ENCODE measurements at regions not wholly inside any gene's neighbourhood (a gene's known extent, or its start where the extent isn't known, plus 50 kb on each side); places are given as distances from the start of the nearest gene placed in this dataset.
"Not testable (repeated sequence)": the region's sequence is repeated elsewhere in the genome, so short reads cannot be mapped to it uniquely, and the experiment has no call there.

DNA sequence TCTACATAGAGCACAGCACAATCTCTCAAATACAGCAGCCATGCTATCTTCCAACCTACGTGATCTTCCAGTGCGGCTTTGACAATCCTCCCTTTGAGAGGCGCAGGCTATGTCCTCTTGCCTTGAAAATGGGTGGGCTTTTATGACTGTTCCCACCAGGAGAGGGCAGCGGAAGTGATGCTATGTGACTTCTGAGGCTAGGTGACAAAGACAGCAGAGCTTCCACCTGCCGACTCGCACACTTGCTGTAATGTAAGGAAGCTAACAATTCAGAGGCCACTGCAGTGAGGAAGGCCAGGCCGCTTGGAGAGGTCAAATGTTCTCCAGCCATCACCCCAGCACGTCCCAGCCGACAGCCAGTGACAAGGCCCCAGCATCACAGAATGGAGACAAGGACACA is 65.8 kb downstream of the MRPL57 start:
- H3K27ac Mint-ChIP-seq, result no peak overlapping the region
- Histone ChIP-seq H3K27ac (ENCODE audit: low read length) (no peak overlapping the region), H3K4me3 (ENCODE audit: control insufficient read depth in 1 of 2, extremely low read depth in 1 of 2, low read length in 1 of 2) (no peak overlapping the region), H3K27me3 (replicated peaks in 1 of 2; ENCODE audit: control insufficient read depth in 2 of 2, extremely low read depth in 1 of 2, insufficient read depth in 2 of 2, low read length in 1 of 2) (peaks cover 0 to 11% of the 10 kb centered on the region in 2 experiments), H3K4me1 (ENCODE audit: control insufficient read depth in 1 of 2, extremely low read depth in 1 of 2, insufficient read depth in 2 of 2, low read length in 2 of 2) (no peaks in the 10 kb centered on the region), H3K9me3 (no peaks in the 10 kb centered on the region), H3K36me3 (ENCODE audit: control insufficient read depth in 2 of 2, extremely low read depth in 1 of 2, insufficient read depth in 1 of 2, low read length in 1 of 2) (no peaks in the 10 kb centered on the region)
- H3K27me3 Mint-ChIP-seq, result no peaks in the 10 kb centered on the region
- H3K36me3 Mint-ChIP-seq, result no peaks in the 10 kb centered on the region
- no peak overlapping the region for H3K4me3 Mint-ChIP-seq
- DNase-seq (no peak), ATAC-seq (replicated peaks in 1 of 4) (no peak)
- peaks cover 0 to 4% (median 3%) of the 10 kb centered on the region in 3 donors for H3K9me3 Mint-ChIP-seq
- POLR2A ChIA-PET, result no interaction called here
- H3K4me1 Mint-ChIP-seq, result peaks cover 7 to 15% (median 8%) of the 10 kb centered on the region in 3 donors
- CTCF ChIA-PET, result no interaction called here
- 89% methylated on average over 8 of the region's 9 CpGs for WGBS (ENCODE audit: insufficient coverage)

- Histone ChIP-seq H3K27ac (ENCODE audit: low read length) (no peak overlapping the region), H3K4me1 (ENCODE audit: control insufficient read depth in 1 of 2, extremely low read depth in 1 of 2, insufficient read depth in 2 of 2, low read length in 2 of 2) (no peaks in the 10 kb centered on the region), H3K9me3 (no peaks in the 10 kb centered on the region), H3K27me3 (replicated peaks in 1 of 2; ENCODE audit: control insufficient read depth in 2 of 2, extremely low read depth in 1 of 2, insufficient read depth in 2 of 2, low read length in 1 of 2) (peaks cover 0 to 10% of the 10 kb centered on the region in 2 experiments), H3K4me3 (ENCODE audit: control insufficient read depth in 1 of 2, extremely low read depth in 1 of 2, low read length in 1 of 2) (no peak overlapping the region), H3K36me3 (ENCODE audit: control insufficient read depth in 2 of 2, extremely low read depth in 1 of 2, insufficient read depth in 1 of 2, low read length in 1 of 2) (no peaks in the 10 kb centered on the region)
- Mint-ChIP-seq H3K27ac (no peak overlapping the region), H3K4me3 (no peak overlapping the region), H3K27me3 (peaks cover 0 to 4% of the 10 kb centered on the region in 2 donors), H3K9me3 (peaks cover 0 to 3% (median 0%) of the 10 kb centered on the region in 3 donors), H3K36me3 (no peaks in the 10 kb centered on the region), H3K4me1 (peaks cover 7 to 15% (median 8%) of the 10 kb centered on the region in 3 donors)
- ATAC-seq (replicated peaks in 1 of 4) (no peak), DNase-seq (no peak)
- POLR2A ChIA-PET, result interaction anchor here in 1 of 2 donors (0.6 kb wide), 1 partner anchor 66 kb away, joined by 3 read pairs; no protein-coding TSS in a partner anchor
- WGBS (ENCODE audit: insufficient coverage), result 68% methylated on average over 12 of the region's 20 CpGs
- CTCF ChIA-PET, result no interaction called here
Observed at GRCh38 chr13:21243045-21243897, 66.8 kb downstream of the MRPL57 start.

- H3K9me3 ChIP-seq; CTCF ChIA-PET; DNase-seq; H3K27ac Mint-ChIP-seq; ATAC-seq (replicated peaks in 1 of 4); H3K4me3 Mint-ChIP-seq; H3K9me3 Mint-ChIP-seq; H3K36me3 Mint-ChIP-seq; H3K36me3 ChIP-seq (ENCODE audit: control insufficient read depth in 2 of 2, extremely low read depth in 1 of 2, insufficient read depth in 1 of 2, low read length in 1 of 2); H3K27me3 Mint-ChIP-seq; H3K4me1 ChIP-seq (ENCODE audit: control insufficient read depth in 1 of 2, extremely low read depth in 1 of 2, insufficient read depth in 2 of 2, low read length in 2 of 2); H3K4me3 ChIP-seq (ENCODE audit: control insufficient read depth in 1 of 2, extremely low read depth in 1 of 2, low read length in 1 of 2); H3K27ac ChIP-seq (ENCODE audit: low read length): not testable (repeated sequence)
- H3K27me3 ChIP-seq (replicated peaks in 1 of 2; ENCODE audit: control insufficient read depth in 2 of 2, extremely low read depth in 1 of 2, insufficient read depth in 2 of 2, low read length in 1 of 2), result peaks cover 0 to 15% of the 10 kb centered on the region in 2 experiments
- POLR2A ChIA-PET, result interaction anchor here in 1 of 2 donors (0.6 kb wide), 1 partner anchor 66 kb away, joined by 3 read pairs; no protein-coding TSS in a partner anchor
- H3K4me1 Mint-ChIP-seq, result peaks cover 7 to 15% (median 8%) of the 10 kb centered on the region in 3 donors
- no CpG with 5 or more reads among the region's 1 CpG for WGBS (ENCODE audit: insufficient coverage)
Observed at GRCh38 chr13:21243898-21244184, 67.4 kb downstream of the MRPL57 start.

DNA sequence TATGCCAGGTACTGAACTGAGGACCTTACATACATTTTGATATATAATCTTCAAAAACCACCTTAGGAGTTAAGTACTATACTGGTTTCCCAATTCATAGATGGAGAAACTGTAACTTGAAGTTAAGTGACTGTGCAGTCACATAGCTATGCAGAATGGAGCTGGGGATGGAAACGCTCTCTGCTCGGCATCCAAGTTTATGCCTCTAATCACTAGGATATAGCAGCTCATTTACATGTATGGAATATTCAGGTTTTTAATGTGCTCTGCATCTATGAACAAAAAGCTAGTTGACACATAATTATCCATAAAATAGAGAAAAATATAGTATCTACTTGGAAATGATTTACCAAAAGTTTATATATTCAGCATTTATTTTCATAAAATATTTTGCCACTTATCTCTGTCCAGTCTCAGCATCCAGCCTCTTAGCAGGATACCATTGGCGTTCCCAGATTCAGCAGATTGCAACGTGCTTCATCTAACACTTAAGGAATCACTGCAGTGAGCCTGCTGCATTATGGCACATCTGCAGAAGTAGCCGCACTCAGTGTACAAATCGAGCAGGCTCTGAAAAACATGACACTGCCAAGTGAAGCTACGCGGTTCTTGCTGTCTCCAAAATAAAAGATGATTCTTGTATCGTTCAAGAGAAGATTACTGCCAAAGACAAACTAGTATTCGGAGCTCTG is 70.4 kb downstream of the MRPL57 start:
- Mint-ChIP-seq H3K9me3 (peaks cover 0 to 3% (median under 1%) of the 10 kb centered on the region in 3 donors), H3K4me1 (peaks cover 0 to 6% (median 0%) of the 10 kb centered on the region in 3 donors), H3K36me3 (no peaks in the 10 kb centered on the region), H3K27me3 (peaks cover 4 to 9% of the 10 kb centered on the region in 2 donors), H3K27ac (no peak overlapping the region), H3K4me3 (no peak overlapping the region)
- ChIA-PET POLR2A (interaction anchor here in 1 of 2 donors (0.6 kb wide), 1 partner anchor 776 kb away, joined by 5 read pairs; no protein-coding TSS in a partner anchor), CTCF (no interaction called here)
- no peak for ATAC-seq (replicated peaks in 1 of 4)
- H3K9me3 ChIP-seq, result no peaks in the 10 kb centered on the region
- no peaks in the 10 kb centered on the region for H3K4me1 ChIP-seq (ENCODE audit: control insufficient read depth in 1 of 2, extremely low read depth in 1 of 2, insufficient read depth in 2 of 2, low read length in 2 of 2)
- H3K36me3 ChIP-seq (ENCODE audit: control insufficient read depth in 2 of 2, extremely low read depth in 1 of 2, insufficient read depth in 1 of 2, low read length in 1 of 2), result no peaks in the 10 kb centered on the region
- no peak overlapping the region for H3K4me3 ChIP-seq (ENCODE audit: control insufficient read depth in 1 of 2, extremely low read depth in 1 of 2, low read length in 1 of 2)
- peaks cover 0 to 13% of the 10 kb centered on the region in 2 experiments for H3K27me3 ChIP-seq (replicated peaks in 1 of 2; ENCODE audit: control insufficient read depth in 2 of 2, extremely low read depth in 1 of 2, insufficient read depth in 2 of 2, low read length in 1 of 2)
- H3K27ac ChIP-seq (ENCODE audit: low read length), result no peak overlapping the region
- DNase-seq, result no peak
- WGBS (ENCODE audit: insufficient coverage), result 86% methylated on average over 8 of the region's 10 CpGs

DNA sequence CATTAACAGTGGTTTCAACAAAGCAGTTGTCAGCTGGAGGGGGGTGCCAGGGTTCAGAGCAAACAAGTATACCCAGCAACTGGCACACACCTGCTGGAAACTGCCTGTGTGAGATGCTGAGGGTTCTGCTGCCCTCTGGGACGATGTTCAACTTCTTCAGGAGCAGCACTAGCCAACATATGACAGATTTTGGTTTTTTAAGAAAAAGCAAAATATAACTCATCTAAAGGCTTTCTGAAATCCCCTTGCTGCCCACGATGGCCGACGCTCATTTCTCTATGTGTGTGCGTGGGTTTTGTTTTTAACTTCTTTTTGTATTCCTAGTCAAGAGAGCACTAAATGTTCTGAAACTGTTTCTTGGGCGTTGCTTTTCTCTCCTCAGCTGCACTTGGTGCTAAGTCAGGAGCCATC is 79.9 kb downstream of the MRPL57 start:
- Histone ChIP-seq H3K27ac (ENCODE audit: low read length) (no peak overlapping the region), H3K9me3 (no peaks in the 10 kb centered on the region), H3K4me3 (ENCODE audit: control insufficient read depth in 1 of 2, extremely low read depth in 1 of 2, low read length in 1 of 2) (no peak overlapping the region), H3K4me1 (ENCODE audit: control insufficient read depth in 1 of 2, extremely low read depth in 1 of 2, insufficient read depth in 2 of 2, low read length in 2 of 2) (no peaks in the 10 kb centered on the region), H3K36me3 (ENCODE audit: control insufficient read depth in 2 of 2, extremely low read depth in 1 of 2, insufficient read depth in 1 of 2, low read length in 1 of 2) (no peaks in the 10 kb centered on the region), H3K27me3 (replicated peaks in 1 of 2; ENCODE audit: control insufficient read depth in 2 of 2, extremely low read depth in 1 of 2, insufficient read depth in 2 of 2, low read length in 1 of 2) (no peaks in the 10 kb centered on the region)
- POLR2A ChIA-PET, result no interaction called here
- peaks cover 6 to 10% of the 10 kb centered on the region in 2 donors for H3K27me3 Mint-ChIP-seq
- no peak overlapping the region for H3K4me3 Mint-ChIP-seq
- DNase-seq (no peak), ATAC-seq (replicated peaks in 1 of 4) (no peak)
- CTCF ChIA-PET, result no interaction called here
- peaks cover 0 to 2% (median 0%) of the 10 kb centered on the region in 3 donors for H3K9me3 Mint-ChIP-seq
- H3K36me3 Mint-ChIP-seq, result no peaks in the 10 kb centered on the region
- 0% methylated on average over 1 of the region's 6 CpGs for WGBS (ENCODE audit: insufficient coverage)
- H3K4me1 Mint-ChIP-seq, result peaks cover 6 to 7% (median 7%) of the 10 kb centered on the region in 3 donors
- no peak overlapping the region for H3K27ac Mint-ChIP-seq

- DNase-seq (no peak), ATAC-seq (replicated peaks in 1 of 4) (no peak)
- Mint-ChIP-seq H3K36me3 (no peaks in the 10 kb centered on the region), H3K27ac (no peak overlapping the region), H3K9me3 (peaks cover 0 to under 1% (median 0%) of the 10 kb centered on the region in 3 donors), H3K4me1 (peaks cover 6 to 7% (median 7%) of the 10 kb centered on the region in 3 donors), H3K27me3 (peaks cover 2 to 6% of the 10 kb centered on the region in 2 donors), H3K4me3 (no peak overlapping the region)
- ChIA-PET POLR2A (no interaction called here), CTCF (no interaction called here)
- Histone ChIP-seq H3K4me1 (ENCODE audit: control insufficient read depth in 1 of 2, extremely low read depth in 1 of 2, insufficient read depth in 2 of 2, low read length in 2 of 2) (no peaks in the 10 kb centered on the region), H3K9me3 (no peaks in the 10 kb centered on the region), H3K27ac (ENCODE audit: low read length) (no peak overlapping the region), H3K27me3 (replicated peaks in 1 of 2; ENCODE audit: control insufficient read depth in 2 of 2, extremely low read depth in 1 of 2, insufficient read depth in 2 of 2, low read length in 1 of 2) (no peaks in the 10 kb centered on the region), H3K36me3 (ENCODE audit: control insufficient read depth in 2 of 2, extremely low read depth in 1 of 2, insufficient read depth in 1 of 2, low read length in 1 of 2) (no peaks in the 10 kb centered on the region), H3K4me3 (ENCODE audit: control insufficient read depth in 1 of 2, extremely low read depth in 1 of 2, low read length in 1 of 2) (no peak overlapping the region)
- WGBS (ENCODE audit: insufficient coverage), result 100% methylated on average over 1 of the region's 2 CpGs
Observed at GRCh38 chr13:21256891-21257290, 80.4 kb downstream of the MRPL57 start.
